CD14-positive monocyte (primary cell): ENCODE measurements at regions not wholly inside any gene's neighbourhood (a gene's known extent, or its start where the extent isn't known, plus 50 kb on each side); places are given as distances from the start of the nearest gene placed in this dataset.

Experiments
- DNase-seq, 3 donors: peaks; one replicate each; pipeline ENCODE4 v3.0.0-alpha.2; 2011 to 2022
- H2AFZ ChIP-seq: 2 replicates; pipeline ENCODE4 v1.6.0; 2012; ENCODE audit warnings: mild to moderate bottlenecking, low read depth, low read length, inconsistent platforms; ENCODE audit not compliant: insufficient read depth, poor library complexity, severe bottlenecking
- H3K27ac ChIP-seq, 2 donors: 1 replicate in 1 of 2; 2 replicates in 1 of 2; pipeline ENCODE4 v1.5.1; 2012 to 2013; ENCODE audit warnings: low read length in 2 of 2, control low read depth in 1 of 2, inconsistent platforms in 1 of 2, low read depth in 1 of 2, mild to moderate bottlenecking in 1 of 2
- H3K27me3 ChIP-seq, 2 donors: one replicate each; pipeline versions ENCODE4 v1.6.0 to v1.6.1; 2011 to 2013; ENCODE audit warnings: low read length in 2 of 2; ENCODE audit not compliant: control insufficient read depth in 2 of 2, insufficient read depth in 2 of 2
- H3K36me3 ChIP-seq, 2 donors: replicated peaks in 1 of 2; 1 replicate in 1 of 2; 2 replicates in 1 of 2; pipeline versions ENCODE4 v1.5.1 to v1.6.1; 2012 to 2013; ENCODE audit warnings: low read length in 2 of 2, control low read depth in 1 of 2, inconsistent platforms in 1 of 2, mild to moderate bottlenecking in 1 of 2; ENCODE audit not compliant: insufficient read depth in 2 of 2, control insufficient read depth in 1 of 2
- H3K4me1 ChIP-seq, 2 donors: 1 replicate in 1 of 2; 2 replicates in 1 of 2; pipeline versions ENCODE4 v1.5.1 to v1.6.1; 2012 to 2013; ENCODE audit warnings: low read length in 2 of 2, control low read depth in 1 of 2, inconsistent platforms in 1 of 2, mild to moderate bottlenecking in 1 of 2, moderate library complexity in 1 of 2; ENCODE audit not compliant: insufficient read depth in 2 of 2, control insufficient read depth in 1 of 2
- H3K4me2 ChIP-seq: replicated peaks from 2 replicates; pipeline ENCODE3; 2012; ENCODE audit warnings: low read length, moderate library complexity, mild to moderate bottlenecking; ENCODE audit not compliant: poor library complexity, severe bottlenecking; ENCODE audit errors: extremely low read depth
- H3K4me3 ChIP-seq, 3 experiments: fragments of 200-600 bp in 1 of 3; sonication (generic) in 1 of 3; replicated peaks in 1 of 3; 1 replicate in 2 of 3; 2 replicates in 1 of 3; pipeline ENCODE4 v1.5.1; 2011 to 2013; ENCODE audit warnings: low read length in 3 of 3, mild to moderate bottlenecking in 3 of 3, control low read depth in 2 of 3, low read depth in 2 of 3, inconsistent platforms in 1 of 3, moderate library complexity in 1 of 3
- H3K79me2 ChIP-seq: 2 replicates; pipeline ENCODE4 v1.6.0; 2012; ENCODE audit warnings: mild to moderate bottlenecking, control low read depth, inconsistent platforms, low read length, moderate library complexity; ENCODE audit not compliant: insufficient read depth
- H3K9ac ChIP-seq: 2 replicates; pipeline ENCODE4 v1.6.0; 2017; ENCODE audit warnings: low read length, mild to moderate bottlenecking; ENCODE audit not compliant: insufficient read depth, poor library complexity, severe bottlenecking
- H3K9me3 ChIP-seq, 2 donors: replicated peaks in 1 of 2; 1 replicate in 1 of 2; 2 replicates in 1 of 2; pipeline versions ENCODE4 v1.5.1 to v1.6.1; 2012 to 2013; ENCODE audit warnings: low read length in 2 of 2, control low read depth in 1 of 2; ENCODE audit not compliant: control insufficient read depth in 1 of 2, insufficient read depth in 1 of 2
- H4K20me1 ChIP-seq: 2 replicates; pipeline ENCODE4 v1.6.0; 2012; ENCODE audit warnings: mild to moderate bottlenecking, low read length, control low read depth, moderate library complexity; ENCODE audit not compliant: insufficient read depth
- H3K27ac Mint-ChIP-seq, 7 donors: one replicate each; pipeline ENCODE4 v1.8.0; 2020; ENCODE audit warnings: mild to moderate bottlenecking in 7 of 7, mixed read lengths in 7 of 7, moderate library complexity in 6 of 7, inconsistent platforms in 2 of 7
- H3K27me3 Mint-ChIP-seq, 3 donors: one replicate each; pipeline ENCODE4 v1.8.0; 2021 to 2022; ENCODE audit warnings: low read depth in 3 of 3, mild to moderate bottlenecking in 3 of 3, mixed read lengths in 3 of 3, moderate library complexity in 3 of 3, inconsistent platforms in 1 of 3
- H3K36me3 Mint-ChIP-seq, 2 donors: one replicate each; pipeline ENCODE4 v1.8.0; 2020; ENCODE audit warnings: mixed read lengths in 2 of 2, inconsistent platforms in 1 of 2, mild to moderate bottlenecking in 1 of 2
- H3K4me1 Mint-ChIP-seq: one replicate; pipeline ENCODE4 v1.8.0; 2020; ENCODE audit warnings: mild to moderate bottlenecking, mixed read lengths
- H3K4me3 Mint-ChIP-seq, 2 donors: one replicate each; pipeline ENCODE4 v1.8.0; 2020; ENCODE audit warnings: mild to moderate bottlenecking in 2 of 2, mixed read lengths in 2 of 2, moderate library complexity in 1 of 2
- H3K9me3 Mint-ChIP-seq, 7 donors: one replicate each; pipeline ENCODE4 v1.8.0; 2020 to 2022; ENCODE audit warnings: mixed read lengths in 7 of 7, mild to moderate bottlenecking in 6 of 7, moderate library complexity in 6 of 7, inconsistent platforms in 2 of 7
- CTCF ChIP-seq: fragments of 200-600 bp; IDR thresholded peaks from one replicate; pipeline ENCODE4 v1.8.0; 2022; ENCODE audit warnings: antibody characterized with exemption, mild to moderate bottlenecking
- WGBS: methylation state at CpG from one replicate; pipeline ENCODE4 v1.1.5; 2013; ENCODE audit warnings: missing lambda C conversion rate; ENCODE audit not compliant: insufficient coverage; 5-methylcytosine and 5-hydroxymethylcytosine counted together
- intact Hi-C, 2 donors: fragments of 100-400 bp; cut with micrococcal nuclease; formaldehyde crosslinking; loops; one replicate each; pipeline versions ENCODE4 v1.15.0 to v1.15.1; 2023

GRCh38 chr2:63678085-63678484 is 89.3 kb downstream of the MDH1 start:
- WGBS: no CpG with 5 or more reads among the region's 2 CpGs
- Mint-ChIP-seq H3K27me3 (peaks cover 0 to 5% (median 0%) of the 10 kb centered on the region in 3 donors), H3K4me1 (no peaks in the 10 kb centered on the region), H3K4me3 (no peak overlapping the region), H3K27ac (no peak overlapping the region), H3K9me3 (peaks cover 0 to 2% (median 0%) of the 10 kb centered on the region in 7 donors), H3K36me3 (no peaks in the 10 kb centered on the region)
- Histone ChIP-seq H3K4me1 (no peaks in the 10 kb centered on the region), H2AFZ (no peak overlapping the region), H3K9me3 (no peaks in the 10 kb centered on the region), H3K4me2 (no peak overlapping the region), H3K27ac (no peak overlapping the region), H3K36me3 (no peaks in the 10 kb centered on the region), H3K9ac (no peak overlapping the region), H4K20me1 (no peaks in the 10 kb centered on the region), H3K4me3 (no peak overlapping the region), H3K27me3 (no peaks in the 10 kb centered on the region), H3K79me2 (no peaks in the 10 kb centered on the region)
- intact Hi-C loops: no loop called here
- DNase-seq: no peak
- TF ChIP-seq CTCF: no peak

- H3K4me3 ChIP-seq: no peak overlapping the region
- Mint-ChIP-seq H3K4me3 (no peak overlapping the region), H3K9me3 (peaks cover 0 to 2% (median 0%) of the 10 kb centered on the region in 7 donors), H3K36me3 (no peaks in the 10 kb centered on the region), H3K4me1 (no peaks in the 10 kb centered on the region), H3K27me3 (peaks cover 0 to 5% (median 0%) of the 10 kb centered on the region in 3 donors), H3K27ac (no peak overlapping the region)
- H3K27me3 ChIP-seq: no peaks in the 10 kb centered on the region
- H3K79me2 ChIP-seq: no peaks in the 10 kb centered on the region
- H3K4me2 ChIP-seq: no peak overlapping the region
- no peaks in the 10 kb centered on the region for H3K9me3 ChIP-seq
- WGBS: 67% methylated on average over 3 of the region's 4 CpGs
- no peak for TF ChIP-seq CTCF
- H3K9ac ChIP-seq: no peak overlapping the region
- no peak for DNase-seq
- no peaks in the 10 kb centered on the region for H3K36me3 ChIP-seq
- H4K20me1 ChIP-seq: no peaks in the 10 kb centered on the region
- H3K27ac ChIP-seq: no peak overlapping the region
- intact Hi-C loops: no loop called here
- no peaks in the 10 kb centered on the region for H3K4me1 ChIP-seq
- no peak overlapping the region for H2AFZ ChIP-seq
Measured at GRCh38 chr2:63678551-63678950, 89.8 kb downstream of the MDH1 start.
